Suprapubic skin (tissue), 4 donors: ENCODE measurements at regions not wholly inside any gene's neighbourhood (a gene's known extent, or its start where the extent isn't known, plus 50 kb on each side); places are given as distances from the start of the nearest gene placed in this dataset.

Experiments
- DNase-seq, 2 donors: peaks; one replicate each; pipeline ENCODE4 v3.0.0-alpha.2; 2019; ENCODE audit warnings: low spot score in 2 of 2
- H3K27ac ChIP-seq: fragments of 200-600 bp; sonication (generic); one replicate; pipeline ENCODE4 v1.5.1; 2019
- H3K27me3 ChIP-seq: fragments of 200-600 bp; sonication (generic); one replicate; pipeline ENCODE4 v1.5.1; 2019
- H3K36me3 ChIP-seq: fragments of 200-600 bp; sonication (generic); one replicate; pipeline ENCODE4 v1.5.1; 2019
- H3K4me1 ChIP-seq: fragments of 200-600 bp; sonication (generic); one replicate; pipeline ENCODE4 v1.5.1; 2019
- H3K4me3 ChIP-seq: fragments of 200-600 bp; sonication (generic); one replicate; pipeline ENCODE4 v1.5.1; 2019; ENCODE audit warnings: mild to moderate bottlenecking
- H3K9me3 ChIP-seq: fragments of 200-600 bp; sonication (generic); one replicate; pipeline ENCODE4 v1.5.1; 2019
- EP300 ChIP-seq: sonication (generic); formaldehyde crosslinking; IDR thresholded peaks from one replicate; pipeline ENCODE4 v1.6.1; 2017; ENCODE audit warnings: antibody characterized with exemption
- POLR2A ChIP-seq, 2 donors: fragments of 450-650 bp; IDR thresholded peaks; one replicate each; pipeline ENCODE4 v1.6.1; 2017; ENCODE audit warnings: antibody characterized with exemption in 2 of 2, mild to moderate bottlenecking in 2 of 2, moderate library complexity in 2 of 2
- POLR2AphosphoS5 ChIP-seq, 3 donors: sonication (generic); formaldehyde crosslinking; IDR thresholded peaks; one replicate each; pipeline ENCODE4 v1.6.1; 2017; ENCODE audit warnings: antibody characterized with exemption in 3 of 3
- WGBS: methylation state at CpG from one replicate; pipeline ENCODE4 v1.1.5; 2018; 5-methylcytosine and 5-hydroxymethylcytosine counted together
- TF ChIP-seq, protein P1 (sequence below), 2 donors: fragments of 200-600 bp in 1 of 2; fragments of 450-650 bp in 1 of 2; sonication (generic) in 1 of 2; IDR thresholded peaks; one replicate each; pipeline ENCODE4 v1.5.1; 2016 to 2019; ENCODE audit warnings: antibody characterized with exemption in 2 of 2, mild to moderate bottlenecking in 1 of 2, moderate library complexity in 1 of 2

DNA sequence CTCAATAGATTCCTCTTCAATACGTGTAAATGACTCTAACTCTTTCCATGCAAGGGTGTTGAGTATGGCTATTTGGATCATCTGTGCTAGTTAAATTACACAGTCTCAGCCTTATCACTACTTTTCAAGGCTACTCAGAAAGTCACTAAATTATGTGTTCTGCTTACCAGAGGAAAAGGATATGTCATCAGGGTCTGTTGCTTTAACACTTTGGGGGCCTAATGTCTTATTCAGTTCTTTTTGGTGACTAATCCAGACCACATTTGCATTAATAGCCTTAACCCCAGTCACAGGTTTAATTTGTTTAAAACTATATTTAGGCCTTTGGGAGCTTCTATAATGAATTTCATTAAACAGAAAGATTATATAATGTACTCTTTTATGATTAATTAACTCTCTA is 649.3 kb downstream of the RPS29 start:
- WGBS, result 56% methylated on average over 1 of the region's 1 CpG
- no peaks in the 10 kb centered on the region for H3K36me3 ChIP-seq

DNA sequence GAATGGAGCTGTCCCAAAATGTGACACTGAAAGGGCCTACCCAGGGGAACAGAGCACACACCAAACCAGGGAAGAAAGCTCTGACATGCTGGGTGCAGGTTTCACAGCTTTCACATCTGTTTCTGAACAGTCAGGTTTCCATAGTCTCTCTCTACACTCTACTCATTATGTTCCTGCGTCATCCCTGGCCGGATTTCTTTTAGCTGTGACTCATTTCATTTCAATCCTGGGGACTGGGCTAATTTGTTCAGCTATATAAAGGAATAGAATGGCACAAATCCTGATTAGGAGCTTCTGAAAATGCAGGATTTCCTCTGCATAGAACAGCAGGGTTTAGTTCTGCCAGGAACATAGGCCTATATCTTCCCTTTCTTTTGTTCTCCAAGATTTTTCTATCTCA is 649.8 kb downstream of the RPS29 start:
- no peaks in the 10 kb centered on the region for H3K36me3 ChIP-seq
- TF ChIP-seq POLR2AphosphoS5 (IDR thresholded peaks at IDR 0.05) (no peak), EP300 (no peak), POLR2A (IDR thresholded peaks at IDR 0.05) (no peak)
- TF ChIP-seq, protein P1, sequence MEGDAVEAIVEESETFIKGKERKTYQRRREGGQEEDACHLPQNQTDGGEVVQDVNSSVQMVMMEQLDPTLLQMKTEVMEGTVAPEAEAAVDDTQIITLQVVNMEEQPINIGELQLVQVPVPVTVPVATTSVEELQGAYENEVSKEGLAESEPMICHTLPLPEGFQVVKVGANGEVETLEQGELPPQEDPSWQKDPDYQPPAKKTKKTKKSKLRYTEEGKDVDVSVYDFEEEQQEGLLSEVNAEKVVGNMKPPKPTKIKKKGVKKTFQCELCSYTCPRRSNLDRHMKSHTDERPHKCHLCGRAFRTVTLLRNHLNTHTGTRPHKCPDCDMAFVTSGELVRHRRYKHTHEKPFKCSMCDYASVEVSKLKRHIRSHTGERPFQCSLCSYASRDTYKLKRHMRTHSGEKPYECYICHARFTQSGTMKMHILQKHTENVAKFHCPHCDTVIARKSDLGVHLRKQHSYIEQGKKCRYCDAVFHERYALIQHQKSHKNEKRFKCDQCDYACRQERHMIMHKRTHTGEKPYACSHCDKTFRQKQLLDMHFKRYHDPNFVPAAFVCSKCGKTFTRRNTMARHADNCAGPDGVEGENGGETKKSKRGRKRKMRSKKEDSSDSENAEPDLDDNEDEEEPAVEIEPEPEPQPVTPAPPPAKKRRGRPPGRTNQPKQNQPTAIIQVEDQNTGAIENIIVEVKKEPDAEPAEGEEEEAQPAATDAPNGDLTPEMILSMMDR (IDR thresholded peaks at IDR 0.05), result no peak
- no peaks in the 10 kb centered on the region for H3K9me3 ChIP-seq
- H3K4me3 ChIP-seq, result no peak overlapping the region
- H3K27ac ChIP-seq, result no peak overlapping the region
- DNase-seq, result no peak
- no peaks in the 10 kb centered on the region for H3K4me1 ChIP-seq
- 38% methylated on average over 2 of the region's 2 CpGs for WGBS
- H3K27me3 ChIP-seq, result no peaks in the 10 kb centered on the region

More for the DNA sequence above, 649.3 kb downstream of the RPS29 start:
- Histone ChIP-seq H3K27ac (no peak overlapping the region), H3K4me1 (no peaks in the 10 kb centered on the region), H3K9me3 (no peaks in the 10 kb centered on the region), H3K4me3 (no peak overlapping the region), H3K27me3 (no peaks in the 10 kb centered on the region)
- TF ChIP-seq EP300, result no peak
- TF ChIP-seq POLR2A (IDR thresholded peaks at IDR 0.05), result no peak
- TF ChIP-seq, protein P1 (IDR thresholded peaks at IDR 0.05), result no peak
- TF ChIP-seq POLR2AphosphoS5 (IDR thresholded peaks at IDR 0.05), result no peak
- DNase-seq, result no peak

DNA sequence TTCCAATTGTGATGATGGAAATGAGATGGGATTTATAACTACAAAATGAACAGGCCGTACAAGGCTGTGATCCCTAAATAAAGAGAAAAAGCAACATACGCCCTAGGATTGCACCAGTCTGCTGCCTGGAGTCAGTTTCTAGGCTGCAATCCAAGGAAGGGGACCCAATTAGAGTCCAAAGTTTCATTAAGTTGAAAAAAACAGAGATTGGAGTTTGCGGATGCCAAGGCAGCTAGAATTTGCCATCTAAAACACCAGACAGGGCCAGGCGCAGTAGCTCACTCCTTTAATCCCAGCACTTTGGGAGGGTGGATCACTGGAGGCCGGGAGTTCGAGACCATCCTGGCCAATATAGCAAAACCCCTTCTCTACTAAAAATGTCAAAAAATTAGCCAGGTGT is 661.0 kb downstream of the RPS29 start:
- no peaks in the 10 kb centered on the region for H3K36me3 ChIP-seq
- H3K27me3 ChIP-seq, result no peaks in the 10 kb centered on the region
- DNase-seq, result no peak
- no peak overlapping the region for H3K27ac ChIP-seq
- no peaks in the 10 kb centered on the region for H3K9me3 ChIP-seq
- WGBS, result 86% methylated on average over 6 of the region's 6 CpGs
- TF ChIP-seq POLR2AphosphoS5 (IDR thresholded peaks at IDR 0.05) (no peak), EP300 (no peak), POLR2A (IDR thresholded peaks at IDR 0.05) (no peak)
- TF ChIP-seq, protein P1 (IDR thresholded peaks at IDR 0.05), result no peak
- H3K4me1 ChIP-seq, result no peaks in the 10 kb centered on the region
- no peak overlapping the region for H3K4me3 ChIP-seq

DNA sequence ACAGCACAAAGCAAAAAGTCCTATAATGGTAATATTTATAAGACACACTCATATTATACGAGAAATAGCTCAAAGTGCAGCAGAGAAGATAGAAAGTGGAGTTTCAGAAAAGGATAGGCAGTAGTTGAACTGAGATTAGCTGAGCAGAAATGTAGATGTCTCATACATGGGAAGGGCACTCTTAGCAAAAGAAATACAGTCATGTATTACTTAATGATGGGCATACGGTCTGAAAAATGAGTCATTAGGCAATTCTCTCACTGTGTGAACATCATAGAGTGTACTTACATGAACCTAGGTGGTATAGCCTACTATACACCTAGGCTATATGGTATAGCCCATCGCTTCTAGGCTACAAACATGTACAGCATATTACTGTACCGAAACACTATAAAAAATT is 671.3 kb downstream of the RPS29 start:
- Histone ChIP-seq H3K27me3 (no peaks in the 10 kb centered on the region), H3K27ac (no peak overlapping the region), H3K4me3 (no peak overlapping the region), H3K9me3 (no peaks in the 10 kb centered on the region), H3K4me1 (no peaks in the 10 kb centered on the region), H3K36me3 (no peaks in the 10 kb centered on the region)
- TF ChIP-seq POLR2AphosphoS5 (IDR thresholded peaks at IDR 0.05) (no peak), POLR2A (IDR thresholded peaks at IDR 0.05) (no peak), EP300 (no peak)
- TF ChIP-seq, protein P1 (IDR thresholded peaks at IDR 0.05), result no peak
- 80% methylated on average over 4 of the region's 4 CpGs for WGBS
- DNase-seq, result no peak

DNA sequence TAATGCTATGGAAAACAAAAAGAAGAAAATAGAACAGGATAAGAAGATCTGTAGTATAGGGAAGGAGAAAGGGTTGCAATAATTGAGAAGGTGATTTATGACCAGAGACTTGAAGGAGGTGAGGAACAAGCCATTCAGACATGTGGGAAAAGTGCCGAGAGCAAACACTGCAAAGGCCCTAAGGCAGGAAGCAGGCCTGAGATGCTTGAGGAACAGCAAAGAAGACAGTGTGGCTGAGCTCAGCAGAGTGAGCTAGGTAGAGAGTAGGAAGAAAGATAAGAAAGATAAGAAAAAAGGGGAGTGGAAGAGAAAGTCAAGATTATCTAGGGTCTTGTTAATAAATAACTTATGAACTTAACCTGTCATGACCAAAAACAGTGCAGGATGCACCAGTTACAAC is 671.8 kb downstream of the RPS29 start:
- Histone ChIP-seq H3K4me3 (no peak overlapping the region), H3K27ac (no peak overlapping the region), H3K36me3 (no peaks in the 10 kb centered on the region), H3K9me3 (no peaks in the 10 kb centered on the region), H3K27me3 (no peaks in the 10 kb centered on the region), H3K4me1 (no peaks in the 10 kb centered on the region)
- WGBS, result 48% methylated on average over 1 of the region's 1 CpG
- no peak for TF ChIP-seq POLR2AphosphoS5 (IDR thresholded peaks at IDR 0.05)
- no peak for TF ChIP-seq POLR2A (IDR thresholded peaks at IDR 0.05)
- TF ChIP-seq, protein P1 (IDR thresholded peaks at IDR 0.05), result no peak
- no peak for TF ChIP-seq EP300
- DNase-seq, result no peak
